ENCODE measurements at regions not wholly inside any gene's neighbourhood (a gene's known extent, or its start where the extent isn't known, plus 50 kb on each side); places are given as distances from the start of the nearest gene placed in this dataset.
"Not testable (repeated sequence)": the region's sequence is repeated elsewhere in the genome, so short reads cannot be mapped to it uniquely, and the experiment has no call there.

DNA sequence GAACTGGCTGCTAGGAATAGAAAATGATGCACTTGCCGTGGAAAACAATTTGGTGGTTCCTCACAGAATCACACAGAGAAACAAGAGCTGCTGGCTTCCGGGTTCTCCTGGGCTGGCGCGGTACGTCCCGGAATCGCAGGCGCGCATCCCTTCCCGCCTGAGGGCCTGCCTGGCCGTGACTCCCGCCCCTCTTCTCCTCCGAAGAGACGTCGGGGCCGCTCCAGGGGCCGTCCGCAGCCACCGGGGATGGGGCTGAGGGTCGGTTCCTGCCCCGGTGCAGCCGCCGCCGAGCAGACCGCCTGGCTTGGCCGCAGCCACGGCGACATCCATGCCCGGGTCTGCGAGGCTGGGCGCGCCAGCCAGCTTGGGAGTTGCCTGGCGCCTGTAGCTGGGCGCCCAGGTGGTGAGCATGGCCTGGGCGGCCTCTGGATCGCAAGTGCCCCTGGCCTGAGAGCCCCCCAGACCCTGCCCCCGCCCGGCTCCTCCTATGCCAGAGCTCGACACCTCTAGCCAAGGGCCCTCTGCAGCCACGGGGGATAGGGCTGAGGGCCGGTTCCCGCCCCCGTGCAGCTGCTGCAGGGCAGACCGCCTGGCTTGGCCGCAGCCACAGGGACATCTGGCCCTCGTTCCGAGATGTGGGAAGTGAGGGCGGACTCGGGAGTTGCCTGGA is 83.9 kb upstream of the ZNG1F start:
- H3K4me1 ChIP-seq (ENCODE audit: control insufficient read depth, insufficient read depth, low read length); H3K27me3 ChIP-seq (ENCODE audit: control insufficient read depth, insufficient read depth); intact Hi-C loops (cut with DNase I); H3K27ac ChIP-seq (ENCODE audit: low read length); H3K9me3 ChIP-seq (ENCODE audit: control insufficient read depth, low read length); H3K4me3 ChIP-seq (ENCODE audit: low read length): not testable (repeated sequence)
- 13% methylated on average over 31 of the region's 49 CpGs for WGBS
- DNase-seq (peak; percentile 14 to 70 (median 57)), ATAC-seq (peak in 1 of 2 donors; percentile 11)

DNA sequence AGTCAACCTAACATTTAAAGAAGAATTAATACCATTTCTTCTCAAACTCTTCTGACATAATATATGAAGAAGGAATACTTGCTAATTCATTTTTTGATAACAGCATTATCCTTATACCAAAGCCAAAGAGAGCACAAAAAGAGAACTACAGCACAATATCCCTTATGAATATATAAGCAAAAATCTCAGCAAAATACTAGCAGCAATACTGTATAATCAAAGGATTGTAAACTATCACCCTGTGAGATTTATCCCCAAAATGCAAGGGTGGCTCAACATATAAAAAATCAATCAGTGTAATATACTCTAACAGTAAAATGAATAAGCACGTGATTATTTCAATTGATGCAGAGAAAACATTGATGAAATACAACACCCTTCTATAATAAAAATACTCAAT is 81.9 kb upstream of the ZNG1F start:
- H3K4me3 ChIP-seq (ENCODE audit: low read length); intact Hi-C loops (cut with DNase I); H3K9me3 ChIP-seq (ENCODE audit: control insufficient read depth, low read length); DNase-seq; ATAC-seq; H3K27me3 ChIP-seq (ENCODE audit: control insufficient read depth, insufficient read depth); H3K27ac ChIP-seq (ENCODE audit: low read length); H3K4me1 ChIP-seq (ENCODE audit: control insufficient read depth, insufficient read depth, low read length): not testable (repeated sequence)
- no CpG with 5 or more reads among the region's 1 CpG for WGBS

DNA sequence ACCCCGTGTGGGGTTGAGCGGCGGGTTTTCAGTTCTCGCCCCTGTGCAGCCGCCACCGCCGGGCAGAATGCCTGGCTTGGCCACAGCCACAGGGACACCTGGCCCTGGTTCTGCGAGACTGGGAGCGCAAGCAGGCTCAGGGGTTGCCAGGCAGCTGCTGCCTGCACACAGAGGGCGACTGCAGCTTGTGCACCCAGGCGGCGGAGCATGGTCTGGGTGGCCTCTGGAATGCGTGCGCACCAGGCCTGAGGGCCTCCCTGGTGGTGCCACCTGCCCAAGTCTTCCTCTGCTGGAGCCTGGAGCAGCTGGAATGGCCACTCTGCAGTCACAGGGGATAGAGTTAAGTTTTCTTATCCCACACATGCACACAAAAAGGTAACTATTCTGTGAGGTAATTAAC is 80.4 kb upstream of the ZNG1F start:
- H3K9me3 ChIP-seq (ENCODE audit: control insufficient read depth, low read length); H3K27me3 ChIP-seq (ENCODE audit: control insufficient read depth, insufficient read depth); intact Hi-C loops (cut with DNase I); H3K27ac ChIP-seq (ENCODE audit: low read length); H3K4me3 ChIP-seq (ENCODE audit: low read length); H3K4me1 ChIP-seq (ENCODE audit: control insufficient read depth, insufficient read depth, low read length): not testable (repeated sequence)
- WGBS: 39% methylated on average over 8 of the region's 14 CpGs
- ATAC-seq: peak in 1 of 2 donors; percentile 35
- peak in 2 of 3 donors; percentile 40 to 49 for DNase-seq

DNA sequence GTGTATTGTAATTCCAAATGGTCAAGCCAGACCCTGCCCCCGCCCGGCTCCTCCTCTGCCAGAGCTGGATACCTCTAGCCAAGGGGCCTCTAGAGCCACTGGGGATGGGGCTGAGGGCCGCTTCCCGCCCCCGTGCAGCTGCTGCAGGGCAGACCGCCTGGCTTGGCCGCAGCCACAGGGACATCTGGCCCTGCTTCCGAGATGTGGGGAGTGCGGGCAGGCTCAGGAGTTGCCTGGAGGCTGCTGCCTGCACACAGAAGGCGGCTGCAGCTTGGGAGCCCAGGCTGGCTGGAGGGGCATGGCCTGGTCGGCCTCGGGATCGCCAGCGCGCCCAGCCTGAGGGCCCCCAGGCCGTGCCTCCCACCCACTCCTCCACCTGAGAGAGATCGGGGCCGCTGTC is 79.9 kb upstream of the ZNG1F start:
- WGBS: 30% methylated on average over 16 of the region's 18 CpGs
- H3K4me3 ChIP-seq (ENCODE audit: low read length); intact Hi-C loops (cut with DNase I); ATAC-seq; H3K27me3 ChIP-seq (ENCODE audit: control insufficient read depth, insufficient read depth); H3K9me3 ChIP-seq (ENCODE audit: control insufficient read depth, low read length); H3K27ac ChIP-seq (ENCODE audit: low read length); H3K4me1 ChIP-seq (ENCODE audit: control insufficient read depth, insufficient read depth, low read length): not testable (repeated sequence)
- peak in 2 of 3 donors; percentile 43 to 60 for DNase-seq

DNA sequence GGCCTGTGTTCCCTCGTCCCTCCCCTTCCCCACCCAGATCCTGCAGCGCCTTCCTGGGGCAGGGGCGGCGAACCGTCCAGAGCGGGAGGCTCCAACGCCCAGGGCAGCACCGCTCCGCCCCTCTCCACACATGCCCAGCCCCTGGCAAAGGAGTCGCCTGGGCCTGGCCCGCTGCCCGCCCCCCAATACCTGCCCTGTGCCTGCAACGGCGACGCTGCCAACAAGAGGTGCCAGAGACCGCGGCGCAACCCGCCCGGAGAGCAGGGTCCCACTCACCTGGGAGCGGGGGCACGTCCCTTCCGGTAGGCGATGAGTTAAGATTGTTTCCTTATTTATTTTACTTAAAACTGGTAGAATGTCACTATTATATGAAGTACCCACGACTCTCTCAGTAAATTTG is 77.5 kb upstream of the ZNG1F start:
- H3K9me3 ChIP-seq (ENCODE audit: control insufficient read depth, low read length); H3K27ac ChIP-seq (ENCODE audit: low read length): not testable (repeated sequence)
- DNase-seq: peak in 2 of 3 donors; percentile 34 to 35

DNA sequence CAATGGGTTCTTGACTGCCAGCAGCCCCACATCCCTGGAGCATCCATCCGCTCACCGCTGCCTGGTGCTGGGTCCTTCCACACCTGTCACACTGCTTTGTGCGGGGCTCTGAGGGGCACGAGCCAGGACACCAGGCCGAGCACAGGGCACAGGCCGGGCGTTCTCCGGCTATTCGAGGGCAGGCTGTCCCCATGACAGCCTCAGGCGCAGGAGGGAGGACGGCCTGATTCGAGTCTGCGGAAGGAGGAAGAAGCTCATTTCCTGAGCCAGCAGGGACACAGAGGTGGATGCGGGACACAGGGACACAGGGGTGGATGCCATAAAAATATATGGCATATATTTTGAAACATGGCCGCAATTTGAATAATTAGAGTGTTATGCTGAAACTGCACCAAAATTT is 76.9 kb upstream of the ZNG1F start:
- not testable (repeated sequence) for H3K4me3 ChIP-seq (ENCODE audit: low read length)
- ATAC-seq (peak; percentile 54 to 60), DNase-seq (peak in 2 of 3 donors; percentile 33 to 39)

More for the DNA sequence above, 77.5 kb upstream of the ZNG1F start:
- ATAC-seq; H3K4me1 ChIP-seq (ENCODE audit: control insufficient read depth, insufficient read depth, low read length); intact Hi-C loops (cut with DNase I); H3K4me3 ChIP-seq (ENCODE audit: low read length); H3K27me3 ChIP-seq (ENCODE audit: control insufficient read depth, insufficient read depth): not testable (repeated sequence)
- 11% methylated on average over 23 of the region's 25 CpGs for WGBS

DNA sequence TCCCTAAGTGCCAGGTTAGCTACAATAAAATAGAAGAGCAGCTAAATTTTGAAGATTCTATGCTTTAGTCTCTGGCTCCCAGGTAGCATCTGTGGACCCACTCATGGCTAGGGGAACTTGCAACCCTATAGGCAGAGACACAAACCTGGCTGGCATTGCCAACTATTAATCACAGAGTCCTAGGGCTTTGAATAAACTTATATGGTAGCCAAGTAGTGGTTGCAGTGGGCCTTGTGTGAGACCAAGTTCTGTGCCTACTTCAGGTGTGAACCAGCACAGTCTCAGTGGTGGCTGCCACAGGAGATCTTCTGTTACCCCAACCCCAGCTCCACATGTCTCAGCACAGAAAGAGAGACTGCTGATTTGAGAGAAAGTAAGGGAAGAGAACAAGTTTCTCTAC is 62.9 kb upstream of the ZNG1F start:
- ATAC-seq; intact Hi-C loops (cut with DNase I); H3K27me3 ChIP-seq (ENCODE audit: control insufficient read depth, insufficient read depth); H3K27ac ChIP-seq (ENCODE audit: low read length); H3K4me3 ChIP-seq (ENCODE audit: low read length); H3K4me1 ChIP-seq (ENCODE audit: control insufficient read depth, insufficient read depth, low read length); H3K9me3 ChIP-seq (ENCODE audit: control insufficient read depth, low read length); DNase-seq: not testable (repeated sequence)

More for the DNA sequence above, 76.9 kb upstream of the ZNG1F start:
- H3K27ac ChIP-seq (ENCODE audit: low read length); H3K4me1 ChIP-seq (ENCODE audit: control insufficient read depth, insufficient read depth, low read length); H3K27me3 ChIP-seq (ENCODE audit: control insufficient read depth, insufficient read depth); intact Hi-C loops (cut with DNase I); H3K9me3 ChIP-seq (ENCODE audit: control insufficient read depth, low read length): not testable (repeated sequence)
- WGBS: 62% methylated on average over 8 of the region's 15 CpGs

DNA sequence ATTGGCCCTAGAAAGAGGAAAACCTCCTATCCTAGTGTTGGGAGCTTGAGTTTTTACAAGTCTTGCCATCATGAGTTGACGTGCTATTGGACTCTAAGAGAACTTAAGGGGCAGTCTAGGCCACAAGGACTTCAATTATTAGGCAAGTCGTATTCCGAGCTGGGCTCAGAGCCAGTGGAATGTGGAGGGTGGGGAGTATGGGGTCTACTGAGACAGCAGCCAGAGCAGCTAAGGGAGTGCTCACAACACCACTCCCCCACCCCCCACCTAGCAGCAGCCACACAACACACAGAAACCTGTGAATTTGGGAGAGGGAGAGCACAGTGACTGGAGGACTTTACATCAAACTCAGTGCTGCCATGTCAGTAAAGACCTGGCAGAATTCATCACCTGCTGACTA is 62.0 kb upstream of the ZNG1F start:
- ATAC-seq; H3K27me3 ChIP-seq (ENCODE audit: control insufficient read depth, insufficient read depth); DNase-seq; intact Hi-C loops (cut with DNase I); H3K9me3 ChIP-seq (ENCODE audit: control insufficient read depth, low read length); H3K4me1 ChIP-seq (ENCODE audit: control insufficient read depth, insufficient read depth, low read length); H3K4me3 ChIP-seq (ENCODE audit: low read length); H3K27ac ChIP-seq (ENCODE audit: low read length): not testable (repeated sequence)
- 25% methylated on average over 3 of the region's 3 CpGs for WGBS

DNA sequence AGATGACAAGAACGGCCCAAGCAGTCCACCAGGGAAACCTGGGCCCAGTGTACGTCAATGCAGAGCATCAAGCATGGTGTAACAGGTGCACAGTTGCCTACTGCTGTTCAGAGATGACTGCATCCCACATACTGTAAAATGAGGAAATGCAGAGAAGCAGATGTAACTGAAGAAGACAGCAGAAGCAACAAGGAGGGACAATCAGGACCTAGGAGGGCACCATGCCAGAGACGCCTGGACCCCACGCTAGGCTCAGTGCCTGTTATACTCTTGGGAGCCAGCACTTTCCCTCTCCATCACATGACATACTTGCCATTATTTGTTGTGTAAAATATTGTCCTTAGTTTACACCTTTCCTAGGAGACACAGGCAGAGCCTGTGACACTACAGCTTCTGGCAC is 57.6 kb upstream of the ZNG1F start:
- intact Hi-C loops (cut with DNase I); H3K4me1 ChIP-seq (ENCODE audit: control insufficient read depth, insufficient read depth, low read length); ATAC-seq; H3K27ac ChIP-seq (ENCODE audit: low read length); DNase-seq; H3K9me3 ChIP-seq (ENCODE audit: control insufficient read depth, low read length); H3K27me3 ChIP-seq (ENCODE audit: control insufficient read depth, insufficient read depth); H3K4me3 ChIP-seq (ENCODE audit: low read length): not testable (repeated sequence)
- WGBS: 67% methylated on average over 4 of the region's 4 CpGs

Measured in right cardiac atrium (tissue), 5 donors.